ENCODE measurements at regions not wholly inside any gene's neighbourhood (a gene's known extent, or its start where the extent isn't known, plus 50 kb on each side); places are given as distances from the start of the nearest gene placed in this dataset.

GRCh38 chr4:14371131-14371530 lies 631.1 kb upstream of the CPEB2 start:
- TF ChIP-seq CTCF (conservative IDR thresholded peaks at IDR 0.05): no peak
- no peak overlapping the region for H3K27ac Mint-ChIP-seq (ENCODE audit: unreplicated experiment)
- H3K4me3 Mint-ChIP-seq: no peak overlapping the region
- no peaks in the 10 kb centered on the region for H3K27me3 Mint-ChIP-seq (ENCODE audit: low read depth)
- no peaks in the 10 kb centered on the region for H3K36me3 Mint-ChIP-seq (ENCODE audit: low read depth)
- peaks cover 4% of the 10 kb centered on the region for H3K9me3 Mint-ChIP-seq
- DNase-seq (ENCODE audit: low read depth, low spot score): no peak
- H3K4me1 Mint-ChIP-seq: peaks cover 10% of the 10 kb centered on the region

- no peak for TF ChIP-seq CTCF (conservative IDR thresholded peaks at IDR 0.05)
- H3K27me3 Mint-ChIP-seq (ENCODE audit: low read depth): no peaks in the 10 kb centered on the region
- no peaks in the 10 kb centered on the region for H3K36me3 Mint-ChIP-seq (ENCODE audit: low read depth)
- peaks cover 4% of the 10 kb centered on the region for H3K4me1 Mint-ChIP-seq
- H3K4me3 Mint-ChIP-seq: no peak overlapping the region
- no peak overlapping the region for H3K27ac Mint-ChIP-seq (ENCODE audit: unreplicated experiment)
- H3K9me3 Mint-ChIP-seq: peaks cover 6% of the 10 kb centered on the region
- DNase-seq (ENCODE audit: low read depth, low spot score): no peak
Observed at GRCh38 chr4:14375816-14376215, 626.5 kb upstream of the CPEB2 start.

GRCh38 chr4:14379183-14379582 lies 623.1 kb upstream of the CPEB2 start:
- H3K36me3 Mint-ChIP-seq (ENCODE audit: low read depth): no peaks in the 10 kb centered on the region
- no peaks in the 10 kb centered on the region for H3K4me1 Mint-ChIP-seq
- no peaks in the 10 kb centered on the region for H3K27me3 Mint-ChIP-seq (ENCODE audit: low read depth)
- no peak overlapping the region for H3K27ac Mint-ChIP-seq (ENCODE audit: unreplicated experiment)
- H3K4me3 Mint-ChIP-seq: no peak overlapping the region
- no peak for DNase-seq (ENCODE audit: low read depth, low spot score)
- TF ChIP-seq CTCF (conservative IDR thresholded peaks at IDR 0.05): no peak
- H3K9me3 Mint-ChIP-seq: peaks cover 4% of the 10 kb centered on the region

- TF ChIP-seq CTCF (conservative IDR thresholded peaks at IDR 0.05): no peak
- Mint-ChIP-seq H3K27ac (ENCODE audit: unreplicated experiment) (no peak overlapping the region), H3K4me3 (no peak overlapping the region), H3K27me3 (ENCODE audit: low read depth) (no peaks in the 10 kb centered on the region), H3K36me3 (ENCODE audit: low read depth) (no peaks in the 10 kb centered on the region), H3K4me1 (no peaks in the 10 kb centered on the region), H3K9me3 (peaks cover 4% of the 10 kb centered on the region)
- no peak for DNase-seq (ENCODE audit: low read depth, low spot score)
Observed at GRCh38 chr4:14383652-14384051, 618.6 kb upstream of the CPEB2 start.

- H3K4me1 Mint-ChIP-seq: no peaks in the 10 kb centered on the region
- no peak overlapping the region for H3K27ac Mint-ChIP-seq (ENCODE audit: unreplicated experiment)
- no peak for TF ChIP-seq CTCF (conservative IDR thresholded peaks at IDR 0.05)
- H3K9me3 Mint-ChIP-seq: no peaks in the 10 kb centered on the region
- no peak for DNase-seq (ENCODE audit: low read depth, low spot score)
- no peak overlapping the region for H3K4me3 Mint-ChIP-seq
- H3K36me3 Mint-ChIP-seq (ENCODE audit: low read depth): no peaks in the 10 kb centered on the region
- no peaks in the 10 kb centered on the region for H3K27me3 Mint-ChIP-seq (ENCODE audit: low read depth)
Observed at GRCh38 chr4:14384824-14385223, 617.5 kb upstream of the CPEB2 start.

GRCh38 chr4:14386196-14386595 lies 616.1 kb upstream of the CPEB2 start:
- H3K27me3 Mint-ChIP-seq (ENCODE audit: low read depth): no peaks in the 10 kb centered on the region
- TF ChIP-seq CTCF (conservative IDR thresholded peaks at IDR 0.05): no peak
- H3K9me3 Mint-ChIP-seq: no peaks in the 10 kb centered on the region
- no peak overlapping the region for H3K4me3 Mint-ChIP-seq
- H3K27ac Mint-ChIP-seq (ENCODE audit: unreplicated experiment): no peak overlapping the region
- H3K36me3 Mint-ChIP-seq (ENCODE audit: low read depth): no peaks in the 10 kb centered on the region
- DNase-seq (ENCODE audit: low read depth, low spot score): no peak
- H3K4me1 Mint-ChIP-seq: no peaks in the 10 kb centered on the region
